ENCODE measurements at regions not wholly inside any gene's neighbourhood (a gene's known extent, or its start where the extent isn't known, plus 50 kb on each side); places are given as distances from the start of the nearest gene placed in this dataset.

DNA sequence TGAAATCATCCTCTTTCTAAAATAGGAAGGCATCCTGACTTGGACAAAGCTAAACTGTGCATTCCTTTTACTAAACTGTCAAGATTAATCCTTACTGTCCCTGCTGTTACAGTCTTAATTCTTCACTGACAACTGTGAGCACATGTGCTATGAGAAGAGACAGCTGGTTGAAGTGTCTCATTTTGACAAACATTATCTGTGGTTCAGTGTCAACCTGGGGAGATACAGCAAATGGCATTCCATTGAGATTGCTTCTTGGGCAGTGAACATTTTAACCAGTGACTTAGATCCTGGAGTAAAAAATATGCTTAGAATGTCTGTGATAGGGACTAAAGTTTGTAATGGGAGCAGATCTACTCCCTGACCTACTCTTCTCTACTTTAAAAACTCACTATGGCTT lies 552.6 kb upstream of the ATP2B1 start:
- TF ChIP-seq, protein P1, sequence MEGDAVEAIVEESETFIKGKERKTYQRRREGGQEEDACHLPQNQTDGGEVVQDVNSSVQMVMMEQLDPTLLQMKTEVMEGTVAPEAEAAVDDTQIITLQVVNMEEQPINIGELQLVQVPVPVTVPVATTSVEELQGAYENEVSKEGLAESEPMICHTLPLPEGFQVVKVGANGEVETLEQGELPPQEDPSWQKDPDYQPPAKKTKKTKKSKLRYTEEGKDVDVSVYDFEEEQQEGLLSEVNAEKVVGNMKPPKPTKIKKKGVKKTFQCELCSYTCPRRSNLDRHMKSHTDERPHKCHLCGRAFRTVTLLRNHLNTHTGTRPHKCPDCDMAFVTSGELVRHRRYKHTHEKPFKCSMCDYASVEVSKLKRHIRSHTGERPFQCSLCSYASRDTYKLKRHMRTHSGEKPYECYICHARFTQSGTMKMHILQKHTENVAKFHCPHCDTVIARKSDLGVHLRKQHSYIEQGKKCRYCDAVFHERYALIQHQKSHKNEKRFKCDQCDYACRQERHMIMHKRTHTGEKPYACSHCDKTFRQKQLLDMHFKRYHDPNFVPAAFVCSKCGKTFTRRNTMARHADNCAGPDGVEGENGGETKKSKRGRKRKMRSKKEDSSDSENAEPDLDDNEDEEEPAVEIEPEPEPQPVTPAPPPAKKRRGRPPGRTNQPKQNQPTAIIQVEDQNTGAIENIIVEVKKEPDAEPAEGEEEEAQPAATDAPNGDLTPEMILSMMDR (IDR thresholded peaks at IDR 0.05; ENCODE audit: insufficient read depth, low read length, poor library complexity, severe bottlenecking): no peak
- TF ChIP-seq EZH2phosphoT487 (conservative IDR thresholded peaks at IDR 0.05; ENCODE audit: low read length): no peak
- Histone ChIP-seq H3F3A (ENCODE audit: insufficient read depth) (no peaks in the 10 kb centered on the region), H3K9me3 (ENCODE audit: insufficient read depth, low read length) (no peaks in the 10 kb centered on the region), H3K27me3 (ENCODE audit: low read length) (no peaks in the 10 kb centered on the region), H2AFZ (ENCODE audit: low read depth, low read length, severe bottlenecking) (no peak overlapping the region), H4K20me1 (ENCODE audit: low read depth, low read length) (no peaks in the 10 kb centered on the region), H3K36me3 (ENCODE audit: low read length) (no peaks in the 10 kb centered on the region), H3K9ac (ENCODE audit: low read length) (no peak overlapping the region), H3K27ac (ENCODE audit: low read depth, low read length) (no peak overlapping the region), H3K4me2 (ENCODE audit: low read depth, low read length, poor library complexity, severe bottlenecking) (no peak overlapping the region), H3K4me3 (ENCODE audit: insufficient read depth, low read length, poor library complexity, severe bottlenecking) (no peak overlapping the region), H3K9me2 (replicated peaks; ENCODE audit: insufficient read depth, low read length) (no peaks in the 10 kb centered on the region), H3K79me2 (ENCODE audit: insufficient read depth, low read length) (no peaks in the 10 kb centered on the region)

DNA sequence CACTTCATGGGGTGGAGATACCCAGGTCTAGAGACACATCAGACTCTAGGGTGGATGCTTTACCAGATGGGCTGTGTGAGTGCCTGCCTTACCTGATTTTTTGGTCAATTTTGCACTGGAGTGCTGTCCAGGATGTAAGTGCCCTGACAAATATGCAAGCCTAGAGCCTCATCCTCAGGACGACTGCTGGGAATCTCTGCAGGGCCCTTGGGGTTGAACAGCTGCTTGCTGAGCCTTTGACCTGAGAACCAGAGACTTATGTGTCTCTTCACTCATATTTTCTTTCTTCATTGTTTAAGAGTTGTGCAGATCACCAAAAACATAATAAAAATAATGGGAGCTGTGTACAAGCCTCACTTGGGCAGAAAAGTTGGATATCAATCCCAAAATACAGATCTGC lies 551.5 kb upstream of the ATP2B1 start:
- TF ChIP-seq EZH2phosphoT487 (conservative IDR thresholded peaks at IDR 0.05; ENCODE audit: low read length): no peak
- TF ChIP-seq, protein P1 (IDR thresholded peaks at IDR 0.05; ENCODE audit: insufficient read depth, low read length, poor library complexity, severe bottlenecking): no peak
- Histone ChIP-seq H3K36me3 (ENCODE audit: low read length) (no peaks in the 10 kb centered on the region), H3K27ac (ENCODE audit: low read depth, low read length) (no peak overlapping the region), H3K9me2 (replicated peaks; ENCODE audit: insufficient read depth, low read length) (no peaks in the 10 kb centered on the region), H3K4me3 (ENCODE audit: insufficient read depth, low read length, poor library complexity, severe bottlenecking) (no peak overlapping the region), H3K4me2 (ENCODE audit: low read depth, low read length, poor library complexity, severe bottlenecking) (no peak overlapping the region), H2AFZ (ENCODE audit: low read depth, low read length, severe bottlenecking) (no peak overlapping the region), H3F3A (ENCODE audit: insufficient read depth) (no peaks in the 10 kb centered on the region), H3K9me3 (ENCODE audit: insufficient read depth, low read length) (no peaks in the 10 kb centered on the region), H4K20me1 (ENCODE audit: low read depth, low read length) (no peaks in the 10 kb centered on the region), H3K9ac (ENCODE audit: low read length) (no peak overlapping the region), H3K79me2 (ENCODE audit: insufficient read depth, low read length) (no peaks in the 10 kb centered on the region), H3K27me3 (ENCODE audit: low read length) (no peaks in the 10 kb centered on the region)

DNA sequence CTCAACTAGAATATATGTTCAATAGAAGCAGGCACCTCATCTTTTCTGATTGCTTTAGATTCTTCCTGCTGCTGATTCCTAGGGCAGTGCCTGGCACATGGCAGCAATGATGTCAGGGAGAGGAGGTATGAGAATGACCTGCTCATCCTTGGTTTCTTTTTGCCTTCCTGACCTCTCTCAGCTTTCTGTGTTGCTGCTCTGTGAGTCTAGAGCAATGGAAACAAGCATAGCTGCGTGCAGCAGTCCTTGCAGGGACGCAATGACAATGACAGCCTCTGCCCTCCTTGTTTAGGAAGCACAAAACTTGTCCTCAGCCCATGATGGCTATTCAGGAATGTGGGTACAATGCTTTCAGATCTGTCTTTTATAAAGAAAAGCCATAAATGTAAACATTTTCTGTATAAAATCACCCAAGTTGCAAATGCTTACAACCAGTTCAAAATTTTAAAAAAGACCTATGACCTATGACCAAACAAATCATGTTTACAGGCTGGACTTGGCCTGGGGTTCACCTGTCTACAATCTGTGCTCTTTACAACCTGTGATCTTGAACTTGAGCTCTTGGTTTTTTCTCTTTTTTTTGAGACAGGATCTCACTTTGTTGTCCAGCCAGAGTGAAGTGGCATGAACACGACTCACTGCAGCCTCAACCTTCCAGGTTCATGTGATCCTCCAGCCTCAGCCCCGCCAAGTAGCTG lies 549.4 kb upstream of the ATP2B1 start:
- no peak overlapping the region for H3K27ac ChIP-seq (ENCODE audit: low read depth, low read length)
- H3K4me3 ChIP-seq (ENCODE audit: insufficient read depth, low read length, poor library complexity, severe bottlenecking): no peak overlapping the region

More for the DNA sequence above, 549.4 kb upstream of the ATP2B1 start:
- Histone ChIP-seq H3K79me2 (ENCODE audit: insufficient read depth, low read length) (no peaks in the 10 kb centered on the region), H3K9me3 (ENCODE audit: insufficient read depth, low read length) (no peaks in the 10 kb centered on the region), H2AFZ (ENCODE audit: low read depth, low read length, severe bottlenecking) (no peak overlapping the region), H3K9ac (ENCODE audit: low read length) (no peak overlapping the region), H3K9me2 (replicated peaks; ENCODE audit: insufficient read depth, low read length) (no peaks in the 10 kb centered on the region), H3K4me2 (ENCODE audit: low read depth, low read length, poor library complexity, severe bottlenecking) (no peak overlapping the region), H3K36me3 (ENCODE audit: low read length) (no peaks in the 10 kb centered on the region), H3K27me3 (ENCODE audit: low read length) (no peaks in the 10 kb centered on the region), H3F3A (ENCODE audit: insufficient read depth) (no peaks in the 10 kb centered on the region), H4K20me1 (ENCODE audit: low read depth, low read length) (no peaks in the 10 kb centered on the region)
- no peak for TF ChIP-seq EZH2phosphoT487 (conservative IDR thresholded peaks at IDR 0.05; ENCODE audit: low read length)
- TF ChIP-seq, protein P1 (IDR thresholded peaks at IDR 0.05; ENCODE audit: insufficient read depth, low read length, poor library complexity, severe bottlenecking): no peak
